Naive thymus-derived CD4-positive, alpha-beta T cell (primary cell): ENCODE measurements at regions not wholly inside any gene's neighbourhood (a gene's known extent, or its start where the extent isn't known, plus 50 kb on each side); places are given as distances from the start of the nearest gene placed in this dataset.

Experiments used
- ATAC-seq: fragments of 150-1000 bp; cut with Tn5 transposase; 2 replicates; pipeline ENCODE4 v1.10.0; 2021; ENCODE audit warnings: mild to moderate bottlenecking, moderate library complexity
- CTCF ChIA-PET: fragments of 350-600 bp; sonication (Branson Sonifier 250); formaldehyde crosslinking; loops from one replicate; lab custom pipeline; 2021; ENCODE audit warnings: antibody characterized with exemption; lab: Charles Lee
- POLR2A ChIA-PET: fragments of 350-600 bp; sonication (Branson Sonifier 250); formaldehyde crosslinking; loops from one replicate; lab custom pipeline; 2021; ENCODE audit warnings: antibody characterized with exemption, inconsistent platforms; lab: Charles Lee
- DNase-seq, 9 donors: peaks; one replicate each; pipeline versions ENCODE4 v3.0.0 to v3.0.0-alpha.2; 2020 to 2022; ENCODE audit warnings: mixed read lengths in 1 of 9
- H3K27ac ChIP-seq: one replicate; pipeline ENCODE4 v1.7.0; 2013; ENCODE audit warnings: mild to moderate bottlenecking, low read depth, low read length, moderate library complexity
- H3K27me3 ChIP-seq, 2 donors: one replicate each; pipeline ENCODE4 v1.7.0; 2013; ENCODE audit warnings: low read length in 2 of 2, mild to moderate bottlenecking in 2 of 2, moderate library complexity in 2 of 2; ENCODE audit not compliant: control insufficient read depth in 2 of 2, insufficient read depth in 2 of 2
- H3K36me3 ChIP-seq, 3 experiments: 1 replicate in 2 of 3; 2 replicates in 1 of 3; pipeline ENCODE4 v1.7.0; 2013; ENCODE audit warnings: low read length in 3 of 3, mild to moderate bottlenecking in 3 of 3, moderate library complexity in 1 of 3; ENCODE audit not compliant: insufficient read depth in 3 of 3, control insufficient read depth in 2 of 3
- H3K4me1 ChIP-seq, 2 donors: one replicate each; pipeline ENCODE4 v1.7.0; 2013; ENCODE audit warnings: low read length in 2 of 2, mild to moderate bottlenecking in 2 of 2, moderate library complexity in 1 of 2; ENCODE audit not compliant: control insufficient read depth in 2 of 2, insufficient read depth in 2 of 2
- H3K4me3 ChIP-seq: 2 replicates; pipeline ENCODE4 v1.7.0; 2013; ENCODE audit warnings: mild to moderate bottlenecking, low read length
- H3K9me3 ChIP-seq, 3 experiments: 1 replicate in 2 of 3; 2 replicates in 1 of 3; pipeline ENCODE4 v1.7.0; 2013; ENCODE audit warnings: low read length in 3 of 3; ENCODE audit not compliant: control insufficient read depth in 2 of 3
- H3K27ac Mint-ChIP-seq, 9 donors: one replicate each; pipeline ENCODE4 v1.8.0; 2020 to 2022; ENCODE audit warnings: mixed read lengths in 9 of 9, mild to moderate bottlenecking in 8 of 9, moderate library complexity in 5 of 9, inconsistent platforms in 2 of 9
- H3K27me3 Mint-ChIP-seq, 5 donors: one replicate each; pipeline ENCODE4 v1.8.0; 2021 to 2022; ENCODE audit warnings: mixed read lengths in 5 of 5, mild to moderate bottlenecking in 1 of 5
- H3K36me3 Mint-ChIP-seq, 5 donors: one replicate each; pipeline ENCODE4 v1.8.0; 2020 to 2022; ENCODE audit warnings: mixed read lengths in 5 of 5, mild to moderate bottlenecking in 3 of 5, inconsistent platforms in 1 of 5
- H3K4me1 Mint-ChIP-seq, 7 donors: one replicate each; pipeline ENCODE4 v1.8.0; 2020 to 2022; ENCODE audit warnings: mixed read lengths in 7 of 7, mild to moderate bottlenecking in 3 of 7, inconsistent platforms in 1 of 7
- H3K4me3 Mint-ChIP-seq, 10 donors: one replicate each; pipeline ENCODE4 v1.8.0; 2020 to 2022; ENCODE audit warnings: mild to moderate bottlenecking in 10 of 10, mixed read lengths in 10 of 10, moderate library complexity in 6 of 10, inconsistent platforms in 2 of 10
- H3K9me3 Mint-ChIP-seq, 11 donors: one replicate each; pipeline ENCODE4 v1.8.0; 2020 to 2022; ENCODE audit warnings: mixed read lengths in 11 of 11, mild to moderate bottlenecking in 4 of 11, inconsistent platforms in 1 of 11, moderate library complexity in 1 of 11
- intact Hi-C, 2 donors: fragments of 100-400 bp; cut with micrococcal nuclease; formaldehyde crosslinking; loops; one replicate each; pipeline ENCODE4 v1.15.1; 2023

- POLR2A ChIA-PET, result no interaction called here
- H3K9me3 ChIP-seq, result no peaks in the 10 kb centered on the region
- H3K27me3 ChIP-seq, result no peaks in the 10 kb centered on the region
- Mint-ChIP-seq H3K4me3 (no peak overlapping the region), H3K27me3 (peaks cover 0 to 14% (median 8%) of the 10 kb centered on the region in 5 donors), H3K9me3 (peaks cover 0 to 17% (median 0%) of the 10 kb centered on the region in 11 donors), H3K27ac (no peak overlapping the region), H3K4me1 (peaks cover 0 to 3% (median 0%) of the 10 kb centered on the region in 7 donors), H3K36me3 (peaks cover 0 to 4% (median 0%) of the 10 kb centered on the region in 5 donors)
- no peak for ATAC-seq
- no peaks in the 10 kb centered on the region for H3K36me3 ChIP-seq
- H3K4me1 ChIP-seq, result no peaks in the 10 kb centered on the region
- no peak overlapping the region for H3K27ac ChIP-seq
- intact Hi-C loops, result no loop called here
- DNase-seq, result no peak
- CTCF ChIA-PET, result no interaction called here
- H3K4me3 ChIP-seq, result no peak overlapping the region
These were observed 77.6 kb upstream of the SHH start for GRCh38 chr7:155889636-155890511.

GRCh38 chr7:155887174-155887525 lies 74.9 kb upstream of the SHH start:
- Mint-ChIP-seq H3K9me3 (peaks cover 0 to 14% (median 0%) of the 10 kb centered on the region in 11 donors), H3K36me3 (no peaks in the 10 kb centered on the region), H3K27me3 (peaks cover 0 to 13% (median 8%) of the 10 kb centered on the region in 5 donors), H3K27ac (no peak overlapping the region), H3K4me3 (no peak overlapping the region), H3K4me1 (peaks cover 0 to 2% (median 0%) of the 10 kb centered on the region in 7 donors)
- POLR2A ChIA-PET, result no interaction called here
- H3K36me3 ChIP-seq, result no peaks in the 10 kb centered on the region
- H3K9me3 ChIP-seq, result no peaks in the 10 kb centered on the region
- no peak overlapping the region for H3K4me3 ChIP-seq
- no peak for ATAC-seq
- no peak overlapping the region for H3K27ac ChIP-seq
- CTCF ChIA-PET, result no interaction called here
- intact Hi-C loops, result no loop called here
- no peak for DNase-seq
- H3K4me1 ChIP-seq, result no peaks in the 10 kb centered on the region
- H3K27me3 ChIP-seq, result no peaks in the 10 kb centered on the region

GRCh38 chr7:155886391-155887173 lies 74.3 kb upstream of the SHH start:
- ChIA-PET POLR2A (no interaction called here), CTCF (no interaction called here)
- intact Hi-C loops, result no loop called here
- no peak for ATAC-seq
- no peaks in the 10 kb centered on the region for H3K27me3 ChIP-seq
- H3K9me3 Mint-ChIP-seq, result peaks cover 0 to 9% (median 0%) of the 10 kb centered on the region in 11 donors
- no peak overlapping the region for H3K4me3 Mint-ChIP-seq
- H3K36me3 Mint-ChIP-seq, result no peaks in the 10 kb centered on the region
- no peak for DNase-seq
- H3K4me1 ChIP-seq, result no peaks in the 10 kb centered on the region
- H3K27me3 Mint-ChIP-seq, result peaks cover 0 to 13% (median 8%) of the 10 kb centered on the region in 5 donors
- H3K36me3 ChIP-seq, result no peaks in the 10 kb centered on the region
- H3K27ac Mint-ChIP-seq, result no peak overlapping the region
- no peak overlapping the region for H3K4me3 ChIP-seq
- H3K9me3 ChIP-seq, result no peaks in the 10 kb centered on the region
- H3K4me1 Mint-ChIP-seq, result peaks cover 0 to 2% (median 0%) of the 10 kb centered on the region in 7 donors
- no peak overlapping the region for H3K27ac ChIP-seq

- Histone ChIP-seq H3K36me3 (no peaks in the 10 kb centered on the region), H3K4me1 (no peaks in the 10 kb centered on the region), H3K27me3 (peaks cover 0 to 2% of the 10 kb centered on the region in 2 donors), H3K4me3 (no peak overlapping the region), H3K27ac (no peak overlapping the region), H3K9me3 (no peaks in the 10 kb centered on the region)
- Mint-ChIP-seq H3K27ac (no peak overlapping the region), H3K27me3 (peaks cover 0 to 13% (median 8%) of the 10 kb centered on the region in 5 donors), H3K36me3 (no peaks in the 10 kb centered on the region), H3K9me3 (no peaks in the 10 kb centered on the region), H3K4me3 (no peak overlapping the region), H3K4me1 (peaks cover 0 to 2% (median 0%) of the 10 kb centered on the region in 7 donors)
- POLR2A ChIA-PET, result no interaction called here
- no peak for DNase-seq
- CTCF ChIA-PET, result no interaction called here
- no peak for ATAC-seq
- intact Hi-C loops, result no loop called here
These were observed 73.2 kb upstream of the SHH start for GRCh38 chr7:155885167-155886155.

- ATAC-seq, result no peak
- intact Hi-C loops, result no loop called here
- Histone ChIP-seq H3K27me3 (peaks cover 0 to 4% of the 10 kb centered on the region in 2 donors), H3K9me3 (no peaks in the 10 kb centered on the region), H3K36me3 (no peaks in the 10 kb centered on the region), H3K4me1 (no peaks in the 10 kb centered on the region), H3K4me3 (no peak overlapping the region), H3K27ac (no peak overlapping the region)
- Mint-ChIP-seq H3K4me1 (peaks cover 0 to 2% (median 0%) of the 10 kb centered on the region in 7 donors), H3K9me3 (peaks cover 0 to under 1% (median 0%) of the 10 kb centered on the region in 11 donors), H3K27me3 (peaks cover 0 to 13% (median 8%) of the 10 kb centered on the region in 5 donors), H3K4me3 (no peak overlapping the region), H3K36me3 (no peaks in the 10 kb centered on the region), H3K27ac (no peak overlapping the region)
- POLR2A ChIA-PET, result no interaction called here
- CTCF ChIA-PET, result no interaction called here
- DNase-seq, result no peak
These were observed 72.2 kb upstream of the SHH start for GRCh38 chr7:155884225-155885166.
